GM18873 (cell line): ENCODE measurements at regions not wholly inside any gene's neighbourhood (a gene's known extent, or its start where the extent isn't known, plus 50 kb on each side); places are given as distances from the start of the nearest gene placed in this dataset.
"Not testable (repeated sequence)": the region's sequence is repeated elsewhere in the genome, so short reads cannot be mapped to it uniquely, and the experiment has no call there.

Source experiments
- ATAC-seq: cut with Tn5 transposase; IDR thresholded peaks from one replicate; pipeline ENCODE4 v1.9.1; 2021; ENCODE audit warnings: mild to moderate bottlenecking, moderate library complexity, moderate number of reproducible peaks; ENCODE audit not compliant: unreplicated experiment, low FRiP score

GRCh38 chr6:167208819-167209576, 51.2 kb upstream of the GPR31 start:
- no peak for ATAC-seq

- ATAC-seq, result no peak
Measured at GRCh38 chr6:167209577-167209975, 51.8 kb upstream of the GPR31 start.

- ATAC-seq, result no peak
Measured at GRCh38 chr6:167210375-167211294, 52.9 kb upstream of the GPR31 start.

DNA sequence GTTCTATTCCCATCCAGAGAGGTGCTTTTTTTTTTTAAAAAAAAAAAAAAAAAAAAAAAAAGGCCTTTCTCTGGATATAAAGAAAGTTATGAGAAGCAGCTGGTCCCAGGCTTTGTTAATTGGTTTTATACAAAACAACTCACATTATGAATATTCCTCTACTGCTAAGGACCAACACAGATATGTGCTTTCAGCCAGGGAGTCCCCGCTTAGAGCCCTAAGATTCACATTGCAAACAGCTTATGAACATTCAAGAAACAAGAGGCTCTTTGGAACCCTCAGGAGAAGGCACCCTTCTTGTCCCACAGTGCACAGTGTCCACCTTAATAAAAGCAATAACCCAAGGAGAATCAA, 53.5 kb upstream of the GPR31 start:
- no peak for ATAC-seq

GRCh38 chr6:167211881-167212712, 54.3 kb upstream of the GPR31 start:
- ATAC-seq, result no peak

DNA sequence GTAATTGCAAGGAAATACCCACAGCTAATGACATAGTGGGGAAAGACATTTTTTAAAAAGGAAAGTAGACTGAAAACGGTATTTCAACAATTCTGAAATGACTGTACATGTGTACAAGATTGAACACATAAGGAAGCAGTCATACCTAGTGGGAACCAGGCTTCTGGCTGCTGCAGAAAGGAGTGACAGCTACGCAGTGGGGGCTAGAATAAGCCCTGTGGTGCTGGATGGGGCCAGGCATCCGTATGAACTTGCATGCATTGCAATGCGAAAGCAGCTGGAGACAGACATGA, 54.9 kb upstream of the GPR31 start:
- peak; percentile 69 for ATAC-seq

- no peak for ATAC-seq
Measured at GRCh38 chr6:167214206-167214605, 56.4 kb upstream of the GPR31 start.

GRCh38 chr6:167215429-167216250, 57.9 kb upstream of the GPR31 start:
- ATAC-seq, result not testable (repeated sequence)

GRCh38 chr6:167216390-167217050, 58.7 kb upstream of the GPR31 start:
- ATAC-seq, result not testable (repeated sequence)

GRCh38 chr6:167217073-167217472, 59.3 kb upstream of the GPR31 start:
- ATAC-seq, result not testable (repeated sequence)

DNA sequence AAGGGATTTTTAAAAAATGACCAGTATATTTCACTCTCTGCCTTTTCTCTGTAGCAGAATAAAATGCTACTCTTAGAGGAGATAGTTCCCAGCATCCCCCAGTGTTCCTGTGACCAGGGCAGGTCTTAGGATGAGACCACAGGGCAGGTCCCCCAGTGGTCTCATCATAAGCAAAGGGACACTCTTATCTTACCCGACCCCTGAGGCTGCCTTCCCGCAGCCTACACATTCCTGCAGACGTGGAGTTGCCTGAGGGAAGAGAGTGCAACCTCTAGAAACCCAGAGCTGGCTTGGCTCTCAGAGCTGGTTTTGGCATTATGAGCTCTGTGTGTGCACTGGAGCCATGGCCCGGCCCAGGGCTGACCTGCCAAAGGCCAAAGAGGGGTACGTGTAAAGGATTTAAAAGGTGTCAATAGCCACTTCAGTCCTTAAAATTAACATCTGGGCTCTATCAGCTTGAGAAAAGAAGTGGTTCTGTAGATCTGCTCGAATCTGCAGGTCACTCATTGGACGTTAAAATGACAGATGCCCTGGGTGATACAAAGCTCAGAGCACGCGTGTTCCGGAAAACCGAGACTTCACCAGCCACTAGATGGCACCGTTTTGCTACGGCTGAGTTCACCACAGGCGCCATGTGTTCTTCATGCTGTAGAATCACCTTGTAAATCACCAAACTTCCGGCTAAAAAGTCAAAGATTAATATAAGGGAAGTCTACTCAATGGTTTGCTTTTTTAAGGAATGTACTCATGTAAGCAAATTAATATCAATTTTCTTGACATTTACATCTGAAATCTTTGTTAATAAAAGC, 60.4 kb upstream of the GPR31 start:
- ATAC-seq, result not testable (repeated sequence)

DNA sequence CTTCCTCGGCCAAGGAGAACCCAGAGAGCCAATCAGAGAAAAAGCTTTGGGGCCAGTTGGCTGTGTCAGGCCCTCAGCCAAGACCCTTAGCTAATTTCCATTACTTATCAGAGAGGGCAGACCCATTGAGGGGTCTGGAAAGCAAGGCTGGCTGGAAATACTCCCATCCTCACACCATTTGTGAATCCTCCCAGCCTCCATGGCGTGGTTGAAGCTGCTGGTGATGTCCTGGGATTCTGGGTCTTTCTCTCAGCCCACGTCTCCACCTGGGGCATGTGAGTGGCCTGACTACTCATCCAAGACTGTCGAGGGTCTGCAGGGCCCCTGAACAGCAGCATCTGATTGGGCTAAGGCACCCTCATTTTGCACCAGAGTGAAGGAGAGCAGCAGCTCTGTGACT, 61.3 kb upstream of the GPR31 start:
- not testable (repeated sequence) for ATAC-seq

- no peak for ATAC-seq
Measured at GRCh38 chr6:167219967-167220512, 62.3 kb upstream of the GPR31 start.

DNA sequence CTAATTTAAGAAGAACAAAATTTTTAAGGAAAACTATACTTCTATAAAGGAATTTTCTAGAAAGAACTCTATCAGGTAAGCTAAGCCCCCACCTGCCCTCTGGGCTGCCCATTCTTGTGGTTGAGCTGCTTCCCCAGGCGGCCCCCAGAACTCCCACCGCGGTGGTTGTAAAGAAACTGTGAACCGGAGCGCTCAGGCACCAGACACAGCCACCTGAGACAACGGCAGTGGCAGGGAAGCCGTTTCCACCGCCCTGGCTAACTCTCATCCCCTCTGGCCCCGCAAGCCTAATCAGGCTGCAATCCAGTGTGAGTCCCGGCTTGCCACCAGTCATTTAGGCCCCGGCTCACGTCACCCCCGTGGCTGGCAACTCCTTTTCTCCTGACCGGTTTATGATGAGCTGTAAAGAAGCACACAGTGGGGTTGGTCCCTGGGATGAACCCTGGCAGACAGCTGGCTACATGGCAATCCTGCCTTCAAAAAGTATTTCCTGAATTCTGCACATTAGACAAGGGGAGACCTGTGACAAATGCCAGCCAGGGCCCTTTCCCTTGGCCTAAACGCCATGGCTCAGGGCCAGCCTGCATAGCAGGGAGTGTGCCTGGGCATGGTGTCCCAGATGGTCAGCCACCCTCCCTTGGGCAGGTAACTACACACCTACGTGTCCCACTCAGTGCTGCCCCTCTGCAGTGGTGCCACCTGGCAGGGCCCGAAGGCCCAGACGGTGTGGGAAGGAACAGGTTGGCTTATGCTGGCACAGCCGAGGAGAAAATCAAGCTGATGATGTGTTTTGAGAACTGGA, 63.8 kb upstream of the GPR31 start:
- no peak for ATAC-seq

- not testable (repeated sequence) for ATAC-seq
Measured at GRCh38 chr6:167225566-167226382, 65.3 kb upstream of the UNC93A start.

DNA sequence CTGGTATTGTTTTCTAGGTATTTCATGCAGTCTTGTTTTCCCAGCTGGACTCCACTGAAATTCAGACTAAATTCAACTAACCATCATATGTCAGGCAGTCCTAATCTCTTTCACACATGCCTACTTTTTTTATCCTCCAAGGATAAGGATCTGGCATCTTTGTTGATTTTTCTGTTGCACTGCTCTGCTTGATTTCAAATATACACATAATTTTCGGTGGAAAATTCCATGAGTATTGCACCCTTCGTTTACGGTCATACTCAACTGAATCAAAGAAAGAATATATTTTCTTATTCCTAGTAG, 64.8 kb upstream of the UNC93A start:
- no peak for ATAC-seq

DNA sequence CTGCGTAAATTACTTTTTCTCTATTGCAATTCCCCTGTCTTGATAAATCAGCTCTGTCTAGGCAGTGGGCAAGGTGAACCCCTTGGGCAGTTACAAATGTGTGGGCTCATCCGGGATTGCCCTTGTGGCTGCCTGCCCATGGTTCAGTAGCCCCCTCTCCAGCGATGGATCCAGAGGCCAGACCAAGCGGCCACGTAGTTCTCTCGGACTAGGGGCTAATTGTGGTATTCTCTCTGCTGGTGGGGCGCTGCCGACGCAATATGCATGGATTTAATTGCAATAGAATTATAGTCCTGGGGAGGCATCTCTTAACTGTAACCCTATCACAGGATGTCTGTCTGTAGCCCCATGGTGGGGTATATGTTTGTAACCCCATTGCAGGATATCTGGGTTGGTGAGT, 64.3 kb upstream of the UNC93A start:
- no peak for ATAC-seq
